ENCODE measurements at regions not wholly inside any gene's neighbourhood (a gene's known extent, or its start where the extent isn't known, plus 50 kb on each side); places are given as distances from the start of the nearest gene placed in this dataset.
"Not testable (repeated sequence)": the region's sequence is repeated elsewhere in the genome, so short reads cannot be mapped to it uniquely, and the experiment has no call there.

- peak; percentile 87 for DNase-seq
Observed at GRCh38 chr4:74505355-74505978, 60.5 kb downstream of the AREG start.

- DNase-seq: not testable (repeated sequence)
Observed at GRCh38 chr4:74509363-74509762, 64.4 kb downstream of the AREG start.

- DNase-seq: no peak
Observed at GRCh38 chr4:74516303-74516702, 71.4 kb downstream of the AREG start.

GRCh38 chr4:74517996-74518395 lies 73.1 kb downstream of the AREG start:
- DNase-seq: no peak

GRCh38 chr4:74522251-74522991 lies 77.5 kb downstream of the AREG start:
- DNase-seq: no peak

GRCh38 chr4:74523096-74523495 lies 78.2 kb downstream of the AREG start:
- DNase-seq: no peak

- no peak for DNase-seq
Observed at GRCh38 chr4:74524985-74525384, 80.0 kb downstream of the AREG start.

- no peak for DNase-seq
Observed at GRCh38 chr4:74527049-74527448, 82.1 kb downstream of the AREG start.

- DNase-seq: peak; percentile 44
Observed at GRCh38 chr4:74528178-74528577, 83.2 kb downstream of the AREG start.

GRCh38 chr4:74529284-74530041 lies 84.5 kb downstream of the AREG start:
- DNase-seq: no peak

GRCh38 chr4:74531963-74532794 lies 87.2 kb downstream of the AREG start:
- DNase-seq: peak; percentile 85

GRCh38 chr4:74534121-74534520 lies 89.2 kb downstream of the AREG start:
- DNase-seq: peak; percentile 31

- no peak for DNase-seq
Observed at GRCh38 chr4:74534936-74535335, 90.0 kb downstream of the AREG start.

- DNase-seq: no peak
Observed at GRCh38 chr4:74535512-74535911, 90.6 kb downstream of the AREG start.

- DNase-seq: peak; percentile 10
Observed at GRCh38 chr4:74536557-74536956, 91.6 kb downstream of the AREG start.

GRCh38 chr4:74537459-74537858 lies 92.5 kb downstream of the AREG start:
- DNase-seq: no peak

GRCh38 chr4:74539044-74539790 lies 94.3 kb downstream of the AREG start:
- DNase-seq: peak; percentile 88

GRCh38 chr4:74540193-74540592 lies 95.3 kb downstream of the AREG start:
- DNase-seq: peak; percentile 37

- no peak for DNase-seq
Observed at GRCh38 chr4:74541667-74542066, 96.7 kb downstream of the AREG start.

- no peak for DNase-seq
Observed at GRCh38 chr4:74543231-74543781, 98.4 kb downstream of the AREG start.

GRCh38 chr4:74543983-74544382 lies 99.0 kb downstream of the AREG start:
- DNase-seq: peak; percentile 13

Data from DMS53 (cell line).